Activated CD8-positive, alpha-beta memory T cell treated with anti-CD3 and anti-CD28 coated beads, Interleukin-2, amount 50 U/mL, for 24 hours (primary cell): ENCODE measurements at regions not wholly inside any gene's neighbourhood (a gene's known extent, or its start where the extent isn't known, plus 50 kb on each side); places are given as distances from the start of the nearest gene placed in this dataset.
"Not testable (repeated sequence)": the region's sequence is repeated elsewhere in the genome, so short reads cannot be mapped to it uniquely, and the experiment has no call there.

Source experiments
- DNase-seq: peaks from one replicate; pipeline ENCODE4 v3.0.0-alpha.2; 2020; ENCODE audit errors: extremely low read depth

DNA sequence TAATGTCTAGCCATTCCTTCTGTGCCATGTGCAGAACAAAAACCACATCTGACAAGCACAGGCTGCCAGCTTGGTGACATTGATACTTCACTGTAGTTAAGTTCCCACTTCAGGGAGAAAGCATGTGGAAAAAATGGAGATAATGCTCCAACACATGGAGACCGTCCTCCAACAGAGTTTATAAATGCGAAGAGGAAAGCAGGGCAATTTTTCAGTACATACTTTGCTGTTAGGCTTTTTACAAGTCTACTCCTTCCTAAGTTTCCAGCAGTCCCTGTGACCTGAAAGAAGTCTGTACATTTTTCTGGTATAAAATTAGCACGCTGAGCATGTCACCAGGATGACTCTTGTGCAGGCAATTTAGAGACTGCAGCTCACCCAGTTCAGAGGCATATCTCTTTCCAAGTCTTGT lies 766.9 kb upstream of the IGFBP7 start:
- DNase-seq = no peak

DNA sequence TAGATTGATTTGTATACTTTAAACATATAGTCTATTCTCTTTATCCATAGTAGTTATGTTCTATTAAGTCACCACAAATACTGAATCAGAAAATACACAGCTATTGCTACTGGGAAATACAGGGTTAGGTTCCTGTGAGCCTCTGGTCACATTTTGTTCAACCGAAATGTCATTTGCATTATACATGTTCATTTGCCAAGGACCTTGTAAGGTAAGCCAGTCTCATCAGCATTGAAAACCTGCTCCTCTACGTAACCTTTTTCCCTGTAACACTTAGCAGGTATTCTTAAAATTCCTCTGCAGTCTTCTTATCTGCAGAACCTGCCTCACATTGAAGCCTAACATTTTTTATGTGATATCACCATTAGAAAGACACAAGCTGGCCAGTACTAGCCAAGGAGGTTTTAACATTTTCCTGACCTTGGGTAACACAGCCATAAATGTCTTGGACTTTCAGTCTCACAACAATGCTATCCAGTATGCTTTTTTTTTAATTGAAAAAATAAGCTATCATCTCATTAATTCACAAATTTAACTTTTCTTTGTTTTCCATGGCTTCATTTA lies 765.7 kb upstream of the IGFBP7 start:
- DNase-seq = no peak

DNA sequence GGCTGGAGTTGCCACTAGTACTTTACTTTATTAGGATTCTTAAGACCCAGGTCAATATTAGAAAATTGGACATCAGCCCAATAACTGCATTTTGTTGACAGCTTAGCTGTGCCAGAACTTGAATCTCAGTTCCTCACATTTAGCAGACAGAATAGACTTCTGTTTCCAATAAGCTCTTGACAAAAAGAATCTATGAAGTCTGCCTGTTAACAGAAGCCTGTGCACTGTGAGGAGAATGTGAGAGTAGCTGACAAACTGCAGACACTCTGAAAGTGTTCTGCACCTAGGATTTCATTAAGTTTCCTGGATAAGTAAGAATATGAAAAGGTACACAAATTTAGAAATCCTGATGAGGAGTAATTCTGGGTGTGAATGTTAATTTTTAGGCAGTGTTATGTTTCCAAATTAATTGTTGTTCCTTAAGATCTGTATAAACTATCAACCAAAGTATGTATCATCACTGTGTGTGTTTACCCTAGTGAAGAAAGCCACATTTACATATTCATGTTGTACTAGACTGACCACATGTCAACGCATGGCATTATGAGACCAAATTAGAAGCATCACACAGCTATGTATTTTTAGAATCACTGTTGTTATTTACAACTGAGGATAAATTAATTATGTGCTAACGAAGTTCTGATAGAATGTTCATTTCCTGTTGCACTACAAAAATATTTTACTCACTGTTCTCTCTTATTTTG lies 756.4 kb upstream of the IGFBP7 start:
- no peak for DNase-seq

DNA sequence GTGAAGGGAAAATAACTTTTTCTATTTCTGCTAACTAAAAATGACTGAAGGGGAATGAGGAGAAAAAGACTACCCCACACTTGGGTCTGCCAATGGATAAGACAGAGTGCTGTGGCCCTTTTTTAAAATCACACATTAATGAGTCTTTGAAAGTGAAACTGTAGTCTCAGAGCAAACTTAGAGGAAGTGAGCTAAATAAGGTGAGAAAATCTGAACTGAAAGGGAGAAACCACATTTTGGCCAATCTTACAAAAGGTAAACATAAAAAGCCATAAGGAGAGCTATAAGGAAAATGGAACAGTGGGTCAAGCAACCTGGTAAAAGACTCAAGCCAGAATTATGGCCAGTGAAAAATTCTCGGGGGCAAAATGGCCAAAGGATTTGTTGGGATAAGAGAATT lies 755.1 kb upstream of the IGFBP7 start:
- DNase-seq = no peak

DNA sequence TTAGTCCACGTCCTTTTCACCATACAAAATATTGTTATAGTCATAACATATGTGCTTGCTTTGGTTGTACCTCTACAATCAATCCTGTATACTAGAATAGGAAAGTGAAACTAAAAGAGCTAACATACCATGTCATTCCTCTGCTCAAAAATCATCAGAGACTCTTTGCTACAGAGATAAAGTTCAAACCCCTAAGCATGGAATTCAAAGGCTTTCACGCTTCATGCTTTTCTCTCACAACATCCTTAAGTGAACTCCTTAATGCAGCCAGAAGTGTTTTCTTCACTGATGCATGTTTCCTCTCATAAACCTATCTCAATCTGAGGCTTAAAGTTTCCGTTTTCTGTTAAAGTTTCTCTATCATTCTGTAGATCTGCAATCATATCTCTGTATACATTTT lies 744.6 kb upstream of the IGFBP7 start:
- DNase-seq = no peak

DNA sequence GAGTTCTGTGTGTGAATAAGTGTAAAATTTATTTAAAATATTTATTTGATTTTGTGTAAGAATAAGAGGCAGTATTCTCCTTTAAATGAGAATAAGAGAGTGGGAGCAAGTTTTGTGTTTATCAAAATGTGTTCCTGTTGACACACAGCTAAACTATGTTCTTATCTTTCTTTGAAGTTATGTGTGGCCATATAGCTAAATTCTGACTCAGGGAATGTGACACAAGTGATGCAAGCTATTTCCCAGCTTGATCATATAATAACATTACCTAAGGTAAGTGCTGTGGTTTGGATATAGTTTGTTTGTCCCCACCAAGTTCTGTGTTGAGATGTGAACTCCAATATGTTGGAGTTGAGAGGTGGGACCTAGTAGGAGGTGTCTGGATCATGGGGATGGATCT lies 740.0 kb upstream of the IGFBP7 start:
- no peak for DNase-seq

DNA sequence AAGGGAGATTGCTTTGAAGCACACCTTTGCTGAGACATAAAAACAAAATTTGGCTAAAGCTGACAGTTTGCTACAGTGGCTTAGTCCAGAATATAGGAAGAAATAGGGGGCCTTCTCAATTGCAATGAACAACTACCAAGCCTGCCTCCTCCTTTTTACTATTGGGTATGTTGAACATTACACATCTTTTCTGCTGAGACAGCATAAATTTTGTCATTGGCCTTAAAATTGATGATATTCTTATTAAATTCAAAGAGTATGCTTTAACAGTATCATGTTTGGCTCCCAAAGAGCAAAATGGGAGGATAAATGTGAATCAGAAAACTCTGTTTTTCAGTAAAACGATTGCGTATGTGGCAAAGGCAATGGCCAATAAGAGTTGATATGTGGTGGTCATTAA lies 721.9 kb upstream of the IGFBP7 start:
- DNase-seq = no peak

DNA sequence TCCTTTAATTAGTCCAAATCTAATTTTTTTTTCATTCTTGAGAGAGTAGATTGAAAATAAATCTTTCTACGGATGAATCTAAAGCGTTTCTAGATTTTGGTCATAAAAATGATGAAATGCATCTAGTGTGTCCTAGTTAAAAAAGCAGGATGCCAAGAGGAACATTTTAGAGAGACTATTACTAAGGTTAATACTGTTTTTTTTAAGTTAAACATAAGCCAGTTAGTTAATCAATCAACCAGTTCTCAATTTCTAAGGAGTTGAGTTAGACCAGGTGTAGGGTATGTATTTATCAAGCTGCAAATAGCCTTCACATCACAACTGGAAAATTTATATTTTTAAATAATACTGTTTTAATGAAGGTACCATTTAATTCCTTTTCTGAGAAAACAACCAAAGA lies 679.5 kb upstream of the IGFBP7 start:
- DNase-seq = no peak

DNA sequence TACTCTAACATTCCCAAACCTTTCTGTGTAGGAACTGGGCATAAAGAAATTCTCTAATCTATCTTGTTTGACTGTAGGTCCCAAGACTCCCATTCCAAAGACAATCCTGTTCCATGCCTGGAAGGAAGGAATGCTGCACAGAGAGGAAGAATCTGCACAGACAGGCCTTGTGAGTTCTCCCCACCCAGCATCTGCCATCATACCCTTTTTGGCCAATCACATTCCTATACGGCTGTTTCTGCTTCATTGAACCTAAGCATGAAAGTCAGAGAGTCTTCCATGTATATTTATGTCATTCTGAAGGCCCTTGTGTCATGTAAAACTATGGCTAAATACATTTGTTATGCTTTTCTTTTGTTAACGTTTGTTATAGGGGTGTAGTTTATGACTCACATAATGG lies 667.7 kb upstream of the IGFBP7 start:
- DNase-seq = no peak

DNA sequence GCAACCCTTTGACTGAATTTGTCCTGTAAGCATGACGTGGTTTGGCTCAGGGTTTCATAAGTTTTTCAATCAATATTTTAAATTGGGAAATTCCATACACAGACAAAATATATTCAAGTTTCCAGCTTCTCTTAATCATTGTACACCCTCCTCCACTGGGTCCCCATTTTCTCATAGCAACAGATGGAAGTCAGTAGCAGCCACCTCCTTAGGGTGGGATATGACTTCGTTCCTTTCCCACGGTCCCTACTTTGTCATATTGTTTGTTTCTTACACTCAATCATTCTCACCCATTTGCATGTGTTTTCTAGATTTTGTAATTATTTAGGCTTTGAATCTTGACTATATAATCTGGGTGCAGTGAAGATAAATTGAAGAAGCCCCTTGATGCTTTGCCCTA lies 664.5 kb upstream of the IGFBP7 start:
- no peak for DNase-seq

DNA sequence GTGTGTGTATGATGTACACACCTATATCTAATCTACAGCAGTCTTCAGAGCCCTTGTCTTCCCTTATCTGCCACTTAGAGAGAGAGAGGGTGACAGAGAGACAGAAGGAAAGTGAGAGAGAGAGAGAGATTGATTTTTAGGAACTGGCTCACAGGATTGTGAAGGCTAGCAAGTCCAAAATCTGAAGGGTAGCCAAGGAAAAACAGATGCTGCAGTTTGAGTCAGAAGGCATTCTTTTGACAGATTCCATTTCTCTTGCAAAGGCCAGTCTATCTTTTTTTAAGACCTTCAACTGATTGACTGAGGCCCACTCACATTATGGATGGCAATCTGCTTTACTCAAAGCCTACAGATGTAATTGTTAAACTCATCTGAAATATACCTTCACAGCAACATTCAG lies 664.0 kb upstream of the IGFBP7 start:
- DNase-seq = no peak

DNA sequence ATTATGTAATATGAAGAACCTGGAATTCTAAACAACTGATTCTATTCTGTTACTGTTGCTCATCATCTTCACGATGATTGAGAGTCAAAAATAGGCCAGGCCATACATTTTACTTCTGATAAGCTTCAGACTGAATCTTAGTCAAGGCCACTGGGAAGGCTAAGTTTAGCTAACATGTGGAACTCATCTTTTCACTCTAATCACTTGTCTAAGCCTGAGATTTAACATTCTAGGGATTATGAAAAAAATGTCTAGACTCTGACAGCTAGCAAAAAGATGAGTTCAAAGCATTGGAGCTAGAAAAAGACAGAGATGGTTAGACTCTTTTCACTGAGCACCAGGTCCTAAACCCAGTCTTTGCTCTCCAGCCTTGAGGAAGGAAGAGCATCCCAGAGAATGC lies 656.2 kb upstream of the IGFBP7 start:
- DNase-seq = no peak

DNA sequence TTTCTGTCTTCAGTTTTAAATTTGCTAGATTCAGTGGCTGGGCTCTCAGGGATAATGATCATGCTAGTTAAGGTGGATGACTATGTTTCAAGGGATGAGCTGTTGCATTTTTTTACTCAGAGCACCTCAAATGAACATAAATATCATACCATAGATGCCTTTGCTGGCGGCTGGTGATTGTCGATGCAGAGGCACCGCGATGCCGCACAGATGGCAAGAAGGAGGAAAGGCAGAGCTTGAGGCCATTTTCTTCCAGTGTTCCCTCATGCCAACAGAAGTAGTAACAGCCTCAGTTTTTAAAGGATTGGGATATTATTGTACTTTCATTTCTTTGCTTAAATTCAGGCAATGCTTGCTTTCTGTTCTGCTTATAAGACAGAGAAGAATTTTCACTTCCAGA lies 654.7 kb upstream of the IGFBP7 start:
- DNase-seq = no peak

DNA sequence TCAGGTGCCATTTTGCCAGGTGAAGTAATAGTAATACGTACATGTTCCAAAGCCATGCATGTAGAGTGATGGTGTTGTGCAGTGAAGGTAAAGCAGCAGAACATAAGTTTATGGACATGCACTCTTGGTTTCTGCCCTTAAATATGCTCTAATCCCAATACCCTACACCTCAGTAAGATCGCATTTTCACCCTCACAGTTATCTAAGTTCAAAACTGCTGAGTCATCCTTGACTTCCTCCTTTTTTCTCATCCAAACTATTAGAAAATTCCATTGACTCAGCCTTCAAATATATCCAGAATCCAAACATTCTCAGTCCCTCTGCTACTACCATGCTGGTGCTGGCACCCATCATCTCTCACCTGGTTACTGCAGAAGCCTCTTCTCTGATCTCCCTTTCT lies 652.9 kb upstream of the IGFBP7 start:
- no peak for DNase-seq

DNA sequence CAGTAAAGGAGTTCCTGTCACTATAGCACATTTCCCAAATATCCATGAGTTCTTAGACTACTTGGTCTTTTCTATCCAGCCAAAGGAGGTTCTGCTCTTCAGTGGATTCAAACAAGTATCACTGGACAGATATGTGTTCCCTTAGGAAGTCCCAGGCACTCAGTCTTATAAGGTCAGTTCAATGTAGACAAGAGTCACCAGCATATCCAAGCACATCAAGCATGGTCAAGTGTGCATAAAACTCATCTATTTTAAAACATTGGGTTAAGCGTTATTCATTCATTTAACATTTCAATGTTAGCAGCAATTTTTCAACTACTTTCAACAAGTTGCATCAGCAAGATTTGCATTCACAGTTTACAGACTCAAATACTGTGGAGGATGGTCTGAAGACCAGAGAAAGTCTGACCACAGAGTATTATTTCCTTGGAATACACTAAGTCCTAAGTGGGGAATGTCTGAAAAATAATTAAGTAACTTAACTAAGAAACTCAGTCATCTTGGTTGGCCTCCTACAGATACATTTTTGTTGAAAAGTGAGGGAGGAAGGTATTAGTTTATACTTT lies 630.5 kb upstream of the IGFBP7 start:
- DNase-seq = no peak

DNA sequence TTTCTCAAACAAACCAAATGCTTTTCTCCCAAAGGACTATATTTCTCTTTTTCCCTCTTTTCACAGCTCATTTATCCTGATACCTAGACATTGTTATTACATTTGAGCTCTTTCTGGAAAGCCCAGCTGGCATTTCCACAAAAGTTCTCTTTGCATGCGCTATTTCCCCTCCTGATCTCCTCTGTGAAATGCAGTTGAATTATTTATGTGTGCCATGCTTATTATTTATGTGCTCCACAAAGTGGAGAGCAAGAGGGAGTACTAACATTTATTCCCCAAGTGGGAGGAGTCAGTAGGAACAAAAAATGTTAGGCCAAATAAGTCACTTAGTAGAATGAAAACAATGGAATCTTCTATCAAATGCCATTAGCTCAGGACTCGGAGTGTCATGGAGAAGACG lies 626.6 kb upstream of the IGFBP7 start:
- DNase-seq = no peak

DNA sequence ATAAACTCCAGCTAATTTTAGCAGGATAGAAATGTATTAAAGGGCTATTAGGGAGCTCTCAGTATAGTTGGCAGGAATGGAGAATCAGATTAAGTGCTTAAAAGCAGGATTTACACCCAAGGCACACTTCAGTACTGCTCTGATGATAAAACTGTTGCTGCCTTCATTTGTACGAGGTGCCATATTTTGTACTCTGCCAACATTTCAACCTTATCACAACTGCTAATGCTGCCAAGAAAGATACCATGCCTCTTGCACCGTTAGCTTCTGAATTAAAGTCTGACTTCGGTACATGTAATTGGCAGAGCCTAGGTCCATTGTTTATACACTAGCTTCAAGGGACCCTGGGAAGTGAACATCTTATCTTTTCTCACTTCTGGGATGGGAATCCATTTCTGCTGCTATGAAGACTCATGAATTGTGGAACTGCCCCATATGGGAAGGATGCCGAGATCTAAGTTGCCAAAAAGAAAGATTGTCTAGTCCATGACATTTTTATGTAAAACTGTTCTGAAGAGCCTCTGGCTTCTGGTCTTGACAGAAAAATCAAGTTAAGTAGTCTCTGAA lies 624.0 kb upstream of the IGFBP7 start:
- no peak for DNase-seq

DNA sequence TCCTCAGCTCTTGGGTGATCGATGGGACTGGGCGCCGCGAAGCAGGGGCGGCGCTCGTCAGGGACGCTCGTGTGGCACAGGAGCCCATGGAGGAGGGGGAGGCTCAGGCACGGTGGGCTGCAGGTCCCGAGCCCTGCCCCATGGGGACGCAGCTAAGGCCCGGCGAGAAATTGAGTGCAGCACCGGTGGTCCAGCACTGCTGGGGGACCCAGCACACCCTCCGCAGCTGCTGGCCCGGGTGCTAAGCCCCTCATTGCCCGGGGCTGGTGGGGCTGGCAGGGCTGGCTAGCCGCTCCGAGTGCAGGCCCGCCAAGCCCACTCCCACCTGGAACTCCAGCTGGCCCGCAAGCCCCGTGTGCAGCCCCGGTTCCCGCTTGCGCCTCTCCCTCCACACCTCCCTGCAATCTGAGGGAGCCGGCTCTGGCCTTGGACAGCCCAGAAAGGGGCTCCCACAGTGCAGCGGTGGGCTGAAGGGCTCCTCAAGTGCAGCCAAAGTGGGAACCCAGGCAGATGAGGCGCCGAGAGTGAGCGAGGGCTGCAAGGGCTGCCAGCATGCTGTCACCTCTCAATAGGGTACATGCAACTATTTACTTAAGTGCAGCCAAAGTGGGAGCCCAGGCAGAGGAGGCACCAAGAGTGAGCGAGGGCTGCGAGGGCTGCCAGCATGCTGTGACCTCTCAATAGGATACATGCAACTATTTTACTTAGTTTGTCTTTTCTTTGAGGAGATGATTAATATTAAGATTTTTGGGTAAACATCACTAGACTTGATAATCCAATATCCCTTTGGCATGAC lies 619.8 kb upstream of the IGFBP7 start:
- not testable (repeated sequence) for DNase-seq

DNA sequence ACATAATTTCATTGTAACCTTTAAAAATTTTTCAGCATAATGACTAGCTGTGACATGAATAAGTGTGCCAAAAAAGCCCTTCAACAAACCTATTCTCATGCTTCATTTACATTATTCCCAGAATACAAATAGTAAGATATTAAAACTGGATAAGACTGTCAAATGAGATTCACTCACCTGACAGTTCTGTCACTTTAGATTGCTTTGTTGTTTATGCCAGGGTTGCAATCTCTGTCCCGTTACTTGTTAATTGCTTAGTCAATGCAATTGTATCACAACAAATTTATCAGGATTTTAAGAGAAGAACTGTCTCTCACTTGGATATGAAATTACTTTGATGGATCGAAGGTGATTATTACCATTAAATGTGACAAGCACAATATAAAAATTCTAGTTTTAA lies 616.0 kb upstream of the IGFBP7 start:
- DNase-seq = no peak

DNA sequence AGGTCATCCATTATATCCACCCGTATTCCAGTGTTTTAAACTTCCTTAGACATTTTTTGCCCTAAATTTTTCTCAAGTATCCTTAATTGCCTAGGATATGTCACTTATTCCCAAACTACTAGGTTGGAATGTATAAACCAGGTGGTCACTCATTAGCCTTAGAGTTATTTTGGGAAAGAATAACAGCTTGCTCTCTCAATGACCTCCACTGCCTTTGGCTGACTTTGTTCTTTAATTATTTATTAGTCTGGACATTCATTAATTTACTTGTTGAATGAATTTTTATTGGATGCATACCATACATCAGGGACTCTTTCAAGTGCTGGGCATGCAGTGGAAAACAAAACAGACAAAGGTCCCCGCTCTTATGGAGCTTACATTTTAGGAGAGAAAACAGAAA lies 609.3 kb upstream of the IGFBP7 start:
- no peak for DNase-seq

DNA sequence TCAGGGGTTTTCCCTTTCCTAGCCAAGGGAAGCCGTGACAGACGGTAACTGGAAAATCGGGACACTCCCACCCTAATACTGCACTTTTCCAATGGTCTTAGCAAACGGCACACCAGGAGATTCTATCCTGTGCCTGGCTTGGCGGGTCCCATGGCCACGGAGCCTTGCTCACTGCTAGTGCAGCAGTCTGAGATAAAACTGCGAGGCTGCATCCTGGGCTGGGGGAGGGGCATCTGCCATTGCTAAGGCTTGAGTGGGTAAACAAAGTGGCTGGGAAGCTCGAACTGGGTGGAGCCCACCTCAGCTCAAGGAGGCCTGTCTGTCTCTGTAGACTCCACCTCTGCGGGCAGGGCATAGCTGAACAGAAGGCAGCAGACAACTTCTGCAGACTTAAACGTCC lies 604.1 kb upstream of the IGFBP7 start:
- DNase-seq = not testable (repeated sequence)

DNA sequence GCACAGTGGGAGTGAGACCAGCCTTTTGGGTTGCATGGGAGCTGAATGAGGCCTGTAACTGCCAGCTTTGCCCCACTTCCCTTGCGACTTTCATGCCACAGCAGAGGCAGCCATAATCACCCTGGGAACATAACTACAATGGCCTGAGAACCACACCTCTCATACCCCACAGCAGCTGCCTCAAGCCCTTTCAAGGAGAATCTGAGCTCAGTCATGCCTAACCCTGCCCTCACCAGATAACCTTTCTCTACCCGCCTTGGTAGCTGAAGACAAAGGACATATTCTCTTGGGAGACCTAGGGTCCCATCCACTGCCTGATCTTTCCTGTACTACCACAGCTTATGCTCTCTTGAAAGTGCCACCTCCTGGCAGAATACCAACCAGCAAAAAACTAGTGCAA lies 599.9 kb upstream of the IGFBP7 start:
- no peak for DNase-seq

DNA sequence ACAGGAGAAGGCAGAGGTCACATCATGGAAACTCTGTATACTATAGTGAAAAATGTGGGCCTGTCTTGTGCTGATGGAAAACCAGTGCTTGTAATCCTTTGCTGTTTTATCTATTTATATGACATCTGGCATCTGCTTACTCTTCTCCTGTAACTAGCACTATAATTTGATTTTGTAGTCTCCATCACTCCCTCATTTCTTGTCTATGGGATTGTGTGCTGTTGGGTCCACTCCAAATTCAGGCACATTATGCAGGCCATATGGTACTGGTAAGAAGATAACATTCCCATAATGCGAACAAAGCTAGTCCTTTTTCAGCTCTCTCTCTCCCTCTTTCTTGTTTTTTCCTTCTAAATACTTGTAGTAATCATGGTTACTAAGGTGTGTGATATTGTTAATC lies 581.2 kb upstream of the IGFBP7 start:
- DNase-seq = no peak
